ENCODE measurements at regions not wholly inside any gene's neighbourhood (a gene's known extent, or its start where the extent isn't known, plus 50 kb on each side); places are given as distances from the start of the nearest gene placed in this dataset.
"Not testable (repeated sequence)": the region's sequence is repeated elsewhere in the genome, so short reads cannot be mapped to it uniquely, and the experiment has no call there.

GRCh38 chr12:103021538-103022218, 64.2 kb downstream of the ASCL1 start:
- Histone ChIP-seq H3K27me3 (ENCODE audit: insufficient read depth, low read length, poor library complexity) (no peaks in the 10 kb centered on the region), H3K79me2 (ENCODE audit: control insufficient read depth, insufficient read depth, low read length) (no peaks in the 10 kb centered on the region), H2BK5ac (ENCODE audit: low read length) (no peak overlapping the region), H3K79me1 (ENCODE audit: low read length) (no peaks in the 10 kb centered on the region), H4K8ac (ENCODE audit: low read depth, low read length) (no peak overlapping the region), H4K5ac (ENCODE audit: low read length) (no peak overlapping the region), H3K4me2 (ENCODE audit: low read length) (no peak overlapping the region), H3K18ac (ENCODE audit: low read length) (no peak overlapping the region), H3K4me1 (ENCODE audit: control insufficient read depth, low read depth, low read length) (no peaks in the 10 kb centered on the region), H3K56ac (ENCODE audit: low read length) (no peak overlapping the region), H3K36me3 (ENCODE audit: control insufficient read depth, insufficient read depth, low read length) (no peaks in the 10 kb centered on the region), H3K23ac (ENCODE audit: low read length) (no peak overlapping the region), H3K9ac (ENCODE audit: low read length) (no peak overlapping the region), H2BK120ac (ENCODE audit: low read depth, low read length) (no peak overlapping the region), H2AK5ac (ENCODE audit: low read length) (no peak overlapping the region), H3K27ac (ENCODE audit: low read depth, low read length) (no peak overlapping the region), H3K4ac (ENCODE audit: low read depth, low read length) (no peak overlapping the region), H2BK15ac (replicated peaks; ENCODE audit: low read depth) (no peak overlapping the region), H3K4me3 (ENCODE audit: low read length) (no peak overlapping the region)
- WGBS (ENCODE audit: extremely low coverage, insufficient coverage, low lambda C conversion rate) = no CpG with 5 or more reads among the region's 3 CpGs
- no peak for DNase-seq

- H2BK5ac ChIP-seq (ENCODE audit: low read length) = no peak overlapping the region
- no peak overlapping the region for H3K4me2 ChIP-seq (ENCODE audit: low read length)
- no peak for DNase-seq
- no peak overlapping the region for H4K5ac ChIP-seq (ENCODE audit: low read length)
- H2BK15ac ChIP-seq (replicated peaks; ENCODE audit: low read depth) = no peak overlapping the region
- no peak overlapping the region for H3K27ac ChIP-seq (ENCODE audit: low read depth, low read length)
- no peaks in the 10 kb centered on the region for H3K27me3 ChIP-seq (ENCODE audit: insufficient read depth, low read length, poor library complexity)
- no peak overlapping the region for H3K18ac ChIP-seq (ENCODE audit: low read length)
- H2AK5ac ChIP-seq (ENCODE audit: low read length) = no peak overlapping the region
- no peak overlapping the region for H3K23ac ChIP-seq (ENCODE audit: low read length)
- no peaks in the 10 kb centered on the region for H3K36me3 ChIP-seq (ENCODE audit: control insufficient read depth, insufficient read depth, low read length)
- H2BK120ac ChIP-seq (ENCODE audit: low read depth, low read length) = no peak overlapping the region
- no peaks in the 10 kb centered on the region for H3K79me2 ChIP-seq (ENCODE audit: control insufficient read depth, insufficient read depth, low read length)
- no peak overlapping the region for H3K4me3 ChIP-seq (ENCODE audit: low read length)
- H4K8ac ChIP-seq (ENCODE audit: low read depth, low read length) = no peak overlapping the region
- H3K79me1 ChIP-seq (ENCODE audit: low read length) = no peaks in the 10 kb centered on the region
- H3K4me1 ChIP-seq (ENCODE audit: control insufficient read depth, low read depth, low read length) = no peaks in the 10 kb centered on the region
- no peak overlapping the region for H3K4ac ChIP-seq (ENCODE audit: low read depth, low read length)
- H3K56ac ChIP-seq (ENCODE audit: low read length) = no peak overlapping the region
- no peak overlapping the region for H3K9ac ChIP-seq (ENCODE audit: low read length)
- no CpG with 5 or more reads among the region's 1 CpG for WGBS (ENCODE audit: extremely low coverage, insufficient coverage, low lambda C conversion rate)
These were observed 67.2 kb downstream of the ASCL1 start for GRCh38 chr12:103024650-103025049.

GRCh38 chr12:103026643-103027042, 69.2 kb downstream of the ASCL1 start:
- no CpG with 5 or more reads among the region's 3 CpGs for WGBS (ENCODE audit: extremely low coverage, insufficient coverage, low lambda C conversion rate)
- H2BK120ac ChIP-seq (ENCODE audit: low read depth, low read length) = not testable (repeated sequence)

GRCh38 chr12:103028881-103029639, 71.6 kb downstream of the ASCL1 start:
- Histone ChIP-seq H2BK5ac (ENCODE audit: low read length) (no peak overlapping the region), H3K18ac (ENCODE audit: low read length) (no peak overlapping the region), H2AK5ac (ENCODE audit: low read length) (no peak overlapping the region), H3K27me3 (ENCODE audit: insufficient read depth, low read length, poor library complexity) (no peaks in the 10 kb centered on the region), H3K36me3 (ENCODE audit: control insufficient read depth, insufficient read depth, low read length) (no peaks in the 10 kb centered on the region), H3K4me2 (ENCODE audit: low read length) (no peak overlapping the region), H3K79me1 (ENCODE audit: low read length) (no peaks in the 10 kb centered on the region), H3K79me2 (ENCODE audit: control insufficient read depth, insufficient read depth, low read length) (no peaks in the 10 kb centered on the region), H4K5ac (ENCODE audit: low read length) (no peak overlapping the region), H3K23ac (ENCODE audit: low read length) (no peak overlapping the region), H2BK15ac (replicated peaks; ENCODE audit: low read depth) (no peak overlapping the region), H2BK120ac (ENCODE audit: low read depth, low read length) (no peak overlapping the region), H3K4me1 (ENCODE audit: control insufficient read depth, low read depth, low read length) (no peaks in the 10 kb centered on the region), H3K4ac (ENCODE audit: low read depth, low read length) (no peak overlapping the region), H4K8ac (ENCODE audit: low read depth, low read length) (no peak overlapping the region), H3K56ac (ENCODE audit: low read length) (no peak overlapping the region), H3K27ac (ENCODE audit: low read depth, low read length) (no peak overlapping the region), H3K4me3 (ENCODE audit: low read length) (no peak overlapping the region), H3K9ac (ENCODE audit: low read length) (no peak overlapping the region)
- WGBS (ENCODE audit: extremely low coverage, insufficient coverage, low lambda C conversion rate) = no CpG with 5 or more reads among the region's 6 CpGs
- DNase-seq = no peak

More at GRCh38 chr12:103026643-103027042, 69.2 kb downstream of the ASCL1 start:
- H3K79me2 ChIP-seq (ENCODE audit: control insufficient read depth, insufficient read depth, low read length); H4K8ac ChIP-seq (ENCODE audit: low read depth, low read length); H3K23ac ChIP-seq (ENCODE audit: low read length); H3K79me1 ChIP-seq (ENCODE audit: low read length); H3K56ac ChIP-seq (ENCODE audit: low read length); H2AK5ac ChIP-seq (ENCODE audit: low read length); H4K5ac ChIP-seq (ENCODE audit: low read length); H2BK5ac ChIP-seq (ENCODE audit: low read length); H3K4ac ChIP-seq (ENCODE audit: low read depth, low read length); H3K4me3 ChIP-seq (ENCODE audit: low read length); H3K18ac ChIP-seq (ENCODE audit: low read length); H3K36me3 ChIP-seq (ENCODE audit: control insufficient read depth, insufficient read depth, low read length); H3K4me1 ChIP-seq (ENCODE audit: control insufficient read depth, low read depth, low read length); DNase-seq; H3K4me2 ChIP-seq (ENCODE audit: low read length); H2BK15ac ChIP-seq (replicated peaks; ENCODE audit: low read depth); H3K27ac ChIP-seq (ENCODE audit: low read depth, low read length); H3K9ac ChIP-seq (ENCODE audit: low read length); H3K27me3 ChIP-seq (ENCODE audit: insufficient read depth, low read length, poor library complexity): not testable (repeated sequence)

- Histone ChIP-seq H4K8ac (ENCODE audit: low read depth, low read length) (no peak overlapping the region), H3K23ac (ENCODE audit: low read length) (no peak overlapping the region), H3K9ac (ENCODE audit: low read length) (no peak overlapping the region), H3K27me3 (ENCODE audit: insufficient read depth, low read length, poor library complexity) (no peaks in the 10 kb centered on the region), H3K56ac (ENCODE audit: low read length) (no peak overlapping the region), H2BK15ac (replicated peaks; ENCODE audit: low read depth) (no peak overlapping the region), H3K4me3 (ENCODE audit: low read length) (no peak overlapping the region), H3K79me1 (ENCODE audit: low read length) (no peaks in the 10 kb centered on the region), H4K5ac (ENCODE audit: low read length) (no peak overlapping the region), H3K18ac (ENCODE audit: low read length) (no peak overlapping the region), H3K4me2 (ENCODE audit: low read length) (no peak overlapping the region), H2BK120ac (ENCODE audit: low read depth, low read length) (no peak overlapping the region), H3K79me2 (ENCODE audit: control insufficient read depth, insufficient read depth, low read length) (no peaks in the 10 kb centered on the region), H2AK5ac (ENCODE audit: low read length) (no peak overlapping the region), H3K27ac (ENCODE audit: low read depth, low read length) (no peak overlapping the region), H2BK5ac (ENCODE audit: low read length) (no peak overlapping the region), H3K36me3 (ENCODE audit: control insufficient read depth, insufficient read depth, low read length) (no peaks in the 10 kb centered on the region), H3K4me1 (ENCODE audit: control insufficient read depth, low read depth, low read length) (no peaks in the 10 kb centered on the region), H3K4ac (ENCODE audit: low read depth, low read length) (no peak overlapping the region)
- no CpG with 5 or more reads among the region's 1 CpG for WGBS (ENCODE audit: extremely low coverage, insufficient coverage, low lambda C conversion rate)
- DNase-seq = no peak
These were observed 79.2 kb downstream of the ASCL1 start for GRCh38 chr12:103036581-103037214.
